Testis (tissue), 2 donors: ENCODE measurements at regions not wholly inside any gene's neighbourhood (a gene's known extent, or its start where the extent isn't known, plus 50 kb on each side); places are given as distances from the start of the nearest gene placed in this dataset.

Experiments
- DNase-seq: peaks from one replicate; pipeline ENCODE4 v3.0.0-alpha.2; 2019
- H3K27ac ChIP-seq, 2 donors: fragments of 200-600 bp; sonication (generic); one replicate each; pipeline ENCODE4 v1.5.1; 2019
- H3K27me3 ChIP-seq: fragments of 200-600 bp; sonication (generic); one replicate; pipeline ENCODE4 v1.5.1; 2019
- H3K36me3 ChIP-seq: fragments of 200-600 bp; sonication (generic); one replicate; pipeline ENCODE4 v1.5.1; 2017; ENCODE audit warnings: low read depth; ENCODE audit errors: missing control alignments
- H3K4me1 ChIP-seq: fragments of 200-600 bp; sonication (generic); one replicate; pipeline ENCODE4 v1.5.1; 2019
- H3K4me3 ChIP-seq, 2 donors: fragments of 200-600 bp; sonication (generic); one replicate each; pipeline ENCODE4 v1.5.1; 2017 to 2019
- H3K9me3 ChIP-seq: fragments of 200-600 bp; sonication (generic); one replicate; pipeline ENCODE4 v1.5.1; 2017
- POLR2A ChIP-seq: fragments of 450-650 bp; IDR thresholded peaks from one replicate; pipeline ENCODE4 v1.6.1; 2017; ENCODE audit warnings: antibody characterized with exemption, mild to moderate bottlenecking, moderate library complexity
- WGBS, 2 donors: methylation state at CpG; one replicate each; pipeline ENCODE4 v1.1.5; 2018; 5-methylcytosine and 5-hydroxymethylcytosine counted together
- intact Hi-C: fragments of 100-400 bp; cut with DNase I; formaldehyde crosslinking; loops from one replicate; pipeline ENCODE4 v1.15.1; 2023; ENCODE audit warnings: low total_unique reads
- TF ChIP-seq, protein P1 (sequence below), 3 experiments: fragments of 450-650 bp in 2 of 3; fragments of 200-600 bp in 1 of 3; sonication (generic) in 1 of 3; IDR thresholded peaks; one replicate each; pipeline ENCODE4 v1.5.1; 2016 to 2019; ENCODE audit warnings: antibody characterized with exemption in 3 of 3, mild to moderate bottlenecking in 2 of 3, moderate library complexity in 1 of 3

DNA sequence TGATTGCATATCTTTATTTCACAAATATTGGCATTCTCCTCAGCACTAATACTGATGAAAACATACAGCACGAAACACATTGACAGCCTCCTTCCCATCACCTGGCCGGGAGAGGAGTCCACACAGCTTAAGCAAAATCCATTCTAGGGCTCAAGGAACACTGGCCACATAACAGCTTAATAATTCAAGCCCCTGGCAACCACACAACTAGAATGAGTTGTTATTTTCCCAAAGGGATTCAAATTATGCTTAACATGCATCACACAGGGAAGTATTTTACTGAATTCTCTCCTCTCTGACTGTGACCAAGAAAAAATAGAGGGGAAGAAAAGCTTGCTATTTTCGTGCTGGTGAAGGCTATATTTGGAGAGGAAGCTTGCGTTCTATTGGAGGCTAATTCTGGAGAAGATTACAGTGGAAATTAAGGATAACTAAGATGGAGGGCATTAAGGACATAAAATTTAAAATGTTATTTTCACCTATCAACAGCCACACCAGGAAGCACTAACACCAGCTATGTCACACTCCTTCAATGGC lies 198.5 kb downstream of the ADGRG6 start:
- Histone ChIP-seq H3K4me1 (no peaks in the 10 kb centered on the region), H3K36me3 (no peaks in the 10 kb centered on the region), H3K9me3 (no peaks in the 10 kb centered on the region), H3K27ac (no peak overlapping the region), H3K27me3 (no peaks in the 10 kb centered on the region), H3K4me3 (no peak overlapping the region)
- no peak for DNase-seq
- intact Hi-C loops = no loop called here
- TF ChIP-seq, protein P1, sequence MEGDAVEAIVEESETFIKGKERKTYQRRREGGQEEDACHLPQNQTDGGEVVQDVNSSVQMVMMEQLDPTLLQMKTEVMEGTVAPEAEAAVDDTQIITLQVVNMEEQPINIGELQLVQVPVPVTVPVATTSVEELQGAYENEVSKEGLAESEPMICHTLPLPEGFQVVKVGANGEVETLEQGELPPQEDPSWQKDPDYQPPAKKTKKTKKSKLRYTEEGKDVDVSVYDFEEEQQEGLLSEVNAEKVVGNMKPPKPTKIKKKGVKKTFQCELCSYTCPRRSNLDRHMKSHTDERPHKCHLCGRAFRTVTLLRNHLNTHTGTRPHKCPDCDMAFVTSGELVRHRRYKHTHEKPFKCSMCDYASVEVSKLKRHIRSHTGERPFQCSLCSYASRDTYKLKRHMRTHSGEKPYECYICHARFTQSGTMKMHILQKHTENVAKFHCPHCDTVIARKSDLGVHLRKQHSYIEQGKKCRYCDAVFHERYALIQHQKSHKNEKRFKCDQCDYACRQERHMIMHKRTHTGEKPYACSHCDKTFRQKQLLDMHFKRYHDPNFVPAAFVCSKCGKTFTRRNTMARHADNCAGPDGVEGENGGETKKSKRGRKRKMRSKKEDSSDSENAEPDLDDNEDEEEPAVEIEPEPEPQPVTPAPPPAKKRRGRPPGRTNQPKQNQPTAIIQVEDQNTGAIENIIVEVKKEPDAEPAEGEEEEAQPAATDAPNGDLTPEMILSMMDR (IDR thresholded peaks at IDR 0.05) = no peak
- no peak for TF ChIP-seq POLR2A
- 61 to 66% methylated on average over 4 of the region's 4 CpGs for WGBS, 2 donors

DNA sequence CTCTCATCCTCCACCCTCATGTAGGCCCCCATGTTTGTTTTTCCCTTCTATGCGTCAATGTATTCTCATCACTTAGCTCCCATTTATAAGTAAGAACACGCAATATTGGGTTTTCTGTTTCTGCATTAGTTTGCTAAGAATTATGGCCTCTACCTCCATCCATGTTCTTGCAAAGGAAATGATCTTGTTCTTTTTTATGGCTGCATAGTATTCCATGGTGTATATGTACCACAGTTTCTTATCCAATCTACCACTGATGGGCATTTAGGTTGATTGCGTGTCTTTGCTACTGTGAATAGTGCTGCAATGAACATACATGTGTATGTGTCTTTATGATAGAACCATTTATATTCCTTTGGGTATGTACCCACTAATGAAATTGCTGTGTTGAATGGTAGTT lies 200.0 kb downstream of the ADGRG6 start:
- no peak for DNase-seq
- intact Hi-C loops = no loop called here
- WGBS, 2 donors = 89 to 100% methylated on average over 3 of the region's 3 CpGs
- Histone ChIP-seq H3K9me3 (no peaks in the 10 kb centered on the region), H3K36me3 (no peaks in the 10 kb centered on the region), H3K4me1 (no peaks in the 10 kb centered on the region), H3K4me3 (no peak overlapping the region), H3K27ac (no peak overlapping the region), H3K27me3 (no peaks in the 10 kb centered on the region)
- TF ChIP-seq POLR2A = no peak
- TF ChIP-seq, protein P1 (IDR thresholded peaks at IDR 0.05) = no peak

DNA sequence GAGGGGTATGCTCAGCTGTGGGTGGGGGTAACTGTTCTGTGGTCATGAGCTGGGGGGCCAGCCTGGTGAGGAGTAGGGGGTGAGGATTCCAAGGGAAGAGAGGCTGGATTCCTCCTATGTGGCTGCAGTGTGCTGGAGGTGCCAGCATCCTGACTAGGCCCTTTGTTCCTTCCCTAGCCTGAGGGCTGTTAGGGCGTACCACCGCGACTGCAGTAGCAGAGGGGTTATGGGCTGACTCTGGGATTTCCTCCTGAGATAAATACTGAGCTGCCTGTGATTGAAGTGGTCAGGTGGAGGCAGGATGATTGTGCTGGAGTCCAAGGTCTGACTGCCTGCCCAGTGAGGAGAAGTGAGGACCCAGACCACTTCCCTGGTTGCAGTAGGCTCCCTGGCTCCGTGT lies 205.3 kb downstream of the ADGRG6 start:
- H3K4me3 ChIP-seq = no peak overlapping the region
- no peak overlapping the region for H3K27ac ChIP-seq
- no peaks in the 10 kb centered on the region for H3K9me3 ChIP-seq
- no peaks in the 10 kb centered on the region for H3K27me3 ChIP-seq
- no peak for DNase-seq
- no peaks in the 10 kb centered on the region for H3K36me3 ChIP-seq
- H3K4me1 ChIP-seq = no peaks in the 10 kb centered on the region
- WGBS, 2 donors = 88 to 94% methylated on average over 4 of the region's 4 CpGs
- intact Hi-C loops = no loop called here
- TF ChIP-seq POLR2A = no peak
- TF ChIP-seq, protein P1 (IDR thresholded peaks at IDR 0.05) = no peak

DNA sequence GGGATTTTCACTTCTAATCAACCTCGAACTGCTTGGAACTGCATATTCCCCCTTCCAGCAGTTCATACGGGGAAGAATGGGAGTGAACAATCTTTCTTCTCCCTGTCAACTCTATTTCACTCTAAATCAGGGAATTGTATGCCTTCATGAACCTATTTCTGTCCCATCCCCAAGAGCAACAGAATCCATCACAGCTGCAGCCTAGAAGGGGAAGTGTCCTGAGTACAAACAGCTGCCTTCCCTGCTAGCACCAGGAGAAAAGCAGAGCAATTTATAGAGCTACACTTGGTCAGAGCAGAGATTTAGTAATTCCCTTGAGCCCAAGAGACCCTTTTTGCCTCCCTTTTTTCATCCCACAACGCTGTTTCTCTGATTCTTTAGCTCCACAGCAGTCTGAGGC lies 208.4 kb downstream of the ADGRG6 start:
- Histone ChIP-seq H3K4me1 (no peaks in the 10 kb centered on the region), H3K27me3 (no peaks in the 10 kb centered on the region), H3K9me3 (no peaks in the 10 kb centered on the region), H3K27ac (no peak overlapping the region), H3K36me3 (no peaks in the 10 kb centered on the region), H3K4me3 (no peak overlapping the region)
- WGBS, 2 donors = 37 to 53% methylated on average over 3 of the region's 3 CpGs
- no peak for DNase-seq
- intact Hi-C loops = no loop called here
- TF ChIP-seq, protein P1 (IDR thresholded peaks at IDR 0.05) = no peak
- TF ChIP-seq POLR2A = no peak

DNA sequence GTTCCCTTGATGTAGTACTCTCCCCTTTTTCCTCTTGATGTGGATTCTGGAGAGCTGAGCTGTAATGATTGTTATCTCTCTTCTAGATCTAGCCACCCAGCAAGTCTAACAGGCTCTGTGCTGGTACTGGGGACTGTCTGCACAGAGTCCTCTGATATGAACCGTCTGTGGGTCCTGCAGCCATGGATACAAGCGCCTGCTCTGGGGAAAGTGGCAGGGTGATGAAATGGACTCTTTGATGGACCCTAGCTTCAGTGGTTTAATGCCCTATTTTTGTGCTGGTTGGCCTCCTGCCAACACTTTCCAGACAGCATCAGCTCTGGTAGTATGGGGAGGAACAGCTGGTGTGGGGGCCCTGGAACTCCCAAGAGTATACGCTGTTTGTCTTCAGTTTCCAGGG lies 216.3 kb downstream of the ADGRG6 start:
- Histone ChIP-seq H3K4me1 (no peaks in the 10 kb centered on the region), H3K9me3 (no peaks in the 10 kb centered on the region), H3K36me3 (no peaks in the 10 kb centered on the region), H3K4me3 (no peak overlapping the region), H3K27me3 (no peaks in the 10 kb centered on the region), H3K27ac (no peak overlapping the region)
- no peak for DNase-seq
- intact Hi-C loops = no loop called here
- TF ChIP-seq, protein P1 (IDR thresholded peaks at IDR 0.05) = no peak
- TF ChIP-seq POLR2A = no peak
- 57 to 72% methylated on average over 3 of the region's 3 CpGs for WGBS, 2 donors
